ENCODE measurements at regions not wholly inside any gene's neighbourhood (a gene's known extent, or its start where the extent isn't known, plus 50 kb on each side); places are given as distances from the start of the nearest gene placed in this dataset.

GRCh38 chr2:207473931-207474235, 55.9 kb upstream of the CREB1 start:
- TF ChIP-seq CTCF (IDR thresholded peaks at IDR 0.05) (no peak), EZH2phosphoT487 (IDR thresholded peaks at IDR 0.05) (no peak), EZH2 (IDR thresholded peaks at IDR 0.05) (no peak)

Measured in neural progenitor cell (in vitro differentiated cells).